H9 (cell line): ENCODE measurements at regions not wholly inside any gene's neighbourhood (a gene's known extent, or its start where the extent isn't known, plus 50 kb on each side); places are given as distances from the start of the nearest gene placed in this dataset.

Experiments used
- DNase-seq: peaks from one replicate; pipeline ENCODE4 v3.0.0-alpha.2; 2017
- H2AFZ ChIP-seq: one replicate; pipeline ENCODE4 v1.6.1; 2013; ENCODE audit warnings: mild to moderate bottlenecking, low read length, control low read depth, moderate library complexity
- H2AK5ac ChIP-seq: 2 replicates; pipeline ENCODE4 v1.6.1; 2013; ENCODE audit warnings: low read length, control low read depth, mixed read lengths; ENCODE audit not compliant: insufficient read length
- H2BK120ac ChIP-seq: one replicate; pipeline ENCODE4 v1.6.1; 2013; ENCODE audit warnings: low read depth, mild to moderate bottlenecking, low read length, control low read depth, inconsistent platforms; ENCODE audit not compliant: poor library complexity, severe bottlenecking
- H2BK12ac ChIP-seq: 2 replicates; pipeline ENCODE4 v1.6.1; 2013; ENCODE audit warnings: low read length, control low read depth, mixed read lengths, low read depth; ENCODE audit not compliant: insufficient read length
- H2BK15ac ChIP-seq: 2 replicates; pipeline ENCODE4 v1.6.1; 2013; ENCODE audit warnings: low read depth, low read length, control low read depth
- H2BK20ac ChIP-seq: one replicate; pipeline ENCODE4 v1.6.1; 2013; ENCODE audit warnings: low read depth, mild to moderate bottlenecking, low read length, control low read depth, inconsistent platforms; ENCODE audit not compliant: poor library complexity, severe bottlenecking
- H2BK5ac ChIP-seq: 2 replicates; pipeline ENCODE4 v1.6.1; 2013; ENCODE audit warnings: low read length, control low read depth, mixed read lengths; ENCODE audit not compliant: insufficient read length
- H3K14ac ChIP-seq: 2 replicates; pipeline ENCODE4 v1.6.1; 2013; ENCODE audit warnings: low read length, control low read depth; ENCODE audit not compliant: insufficient read depth
- H3K18ac ChIP-seq: 2 replicates; pipeline ENCODE4 v1.6.1; 2013; ENCODE audit warnings: low read depth, mild to moderate bottlenecking, mixed read lengths, low read length, control low read depth; ENCODE audit not compliant: insufficient read length
- H3K23ac ChIP-seq: 2 replicates; pipeline ENCODE4 v1.6.1; 2013; ENCODE audit warnings: low read length, control low read depth, mixed read lengths, low read depth; ENCODE audit not compliant: insufficient read length
- H3K23me2 ChIP-seq: 2 replicates; pipeline ENCODE4 v1.6.1; 2013; ENCODE audit warnings: low read depth, mild to moderate bottlenecking, mixed read lengths, low read length, control low read depth; ENCODE audit not compliant: insufficient read length, poor library complexity, severe bottlenecking
- H3K27ac ChIP-seq: 2 replicates; pipeline ENCODE4 v1.5.1; 2013; ENCODE audit warnings: low read length, control low read depth, mixed read lengths, low read depth; ENCODE audit not compliant: insufficient read length
- H3K27me3 ChIP-seq: 2 replicates; pipeline ENCODE4 v1.6.1; 2013; ENCODE audit warnings: low read length, control low read depth, inconsistent platforms; ENCODE audit not compliant: insufficient read depth
- H3K4ac ChIP-seq: 2 replicates; pipeline ENCODE4 v1.6.1; 2013; ENCODE audit warnings: low read depth, mild to moderate bottlenecking, control low read depth, inconsistent platforms, low read length, moderate library complexity
- H3K4me1 ChIP-seq: 2 replicates; pipeline ENCODE4 v1.6.1; 2013; ENCODE audit warnings: low read length, control low read depth, inconsistent platforms; ENCODE audit not compliant: insufficient read depth
- H3K4me2 ChIP-seq: 2 replicates; pipeline ENCODE4 v1.6.1; 2013; ENCODE audit warnings: low read length, control low read depth, mixed read lengths; ENCODE audit not compliant: insufficient read length, insufficient read depth
- H3K56ac ChIP-seq: 2 replicates; pipeline ENCODE4 v1.6.1; 2013; ENCODE audit warnings: low read depth, mild to moderate bottlenecking, mixed read lengths, low read length, control low read depth; ENCODE audit not compliant: insufficient read length
- H3K79me1 ChIP-seq: 2 replicates; pipeline ENCODE4 v1.6.1; 2013; ENCODE audit warnings: low read depth, mild to moderate bottlenecking, moderate library complexity, low read length, control low read depth, inconsistent platforms; ENCODE audit not compliant: insufficient read depth, poor library complexity, severe bottlenecking
- H3K79me2 ChIP-seq: 2 replicates; pipeline ENCODE4 v1.6.1; 2013; ENCODE audit warnings: low read length, control low read depth, inconsistent platforms; ENCODE audit not compliant: insufficient read depth
- H3K9ac ChIP-seq: 2 replicates; pipeline ENCODE4 v1.6.1; 2013; ENCODE audit warnings: low read length, control low read depth, mixed read lengths; ENCODE audit not compliant: insufficient read length; ENCODE audit errors: extremely low read depth
- H3K9me3 ChIP-seq: one replicate; pipeline ENCODE4 v1.6.1; 2013; ENCODE audit warnings: low read depth, low read length, inconsistent platforms; ENCODE audit not compliant: control insufficient read depth
- H3T11ph ChIP-seq: one replicate; pipeline ENCODE4 v1.6.1; 2013; ENCODE audit warnings: mild to moderate bottlenecking, low read length, control low read depth, inconsistent platforms
- H4K20me1 ChIP-seq: one replicate; pipeline ENCODE4 v1.6.1; 2013; ENCODE audit not compliant: control insufficient read depth, insufficient read length, insufficient read depth
- H4K5ac ChIP-seq: 2 replicates; pipeline ENCODE4 v1.6.1; 2013; ENCODE audit warnings: low read depth, mild to moderate bottlenecking, mixed read lengths, low read length, control low read depth; ENCODE audit not compliant: insufficient read length
- H4K8ac ChIP-seq: replicated peaks from 2 replicates; pipeline ENCODE4 v1.6.1; 2013; ENCODE audit warnings: low read length, control low read depth, mixed read lengths, low read depth; ENCODE audit not compliant: insufficient read length
- H4K91ac ChIP-seq: 2 replicates; pipeline ENCODE4 v1.6.1; 2013; ENCODE audit warnings: low read depth, mild to moderate bottlenecking, moderate library complexity, mixed read lengths, low read length, control low read depth; ENCODE audit not compliant: insufficient read length
- H3K27ac Mint-ChIP-seq, 3 experiments: 2 replicates in 2 of 3; 3 replicates in 1 of 3; pipeline ENCODE4 v1.8.0; 2020 to 2021; ENCODE audit warnings: mixed read lengths in 3 of 3, mild to moderate bottlenecking in 1 of 3, moderate library complexity in 1 of 3
- H3K27me3 Mint-ChIP-seq: 2 replicates; pipeline ENCODE4 v1.8.0; 2021; ENCODE audit warnings: low read depth, mild to moderate bottlenecking, moderate library complexity, mixed read lengths
- H3K36me3 Mint-ChIP-seq, 3 experiments: 2 replicates in 2 of 3; 3 replicates in 1 of 3; pipeline ENCODE4 v1.8.0; 2020 to 2021; ENCODE audit warnings: low read depth in 3 of 3, mixed read lengths in 3 of 3; ENCODE audit not compliant: insufficient read depth in 1 of 3
- H3K4me1 Mint-ChIP-seq, 2 experiments: 2 replicates each; pipeline ENCODE4 v1.8.0; 2020; ENCODE audit warnings: mixed read lengths in 2 of 2
- H3K4me3 Mint-ChIP-seq, 2 experiments: 2 replicates in 1 of 2; 3 replicates in 1 of 2; pipeline ENCODE4 v1.8.0; 2020 to 2021; ENCODE audit warnings: mild to moderate bottlenecking in 2 of 2, mixed read lengths in 2 of 2, moderate library complexity in 1 of 2
- H3K9me3 Mint-ChIP-seq, 2 experiments: 2 replicates in 1 of 2; 3 replicates in 1 of 2; pipeline ENCODE4 v1.8.0; 2020; ENCODE audit warnings: mild to moderate bottlenecking in 2 of 2, mixed read lengths in 2 of 2, moderate library complexity in 1 of 2
- TF ChIP-seq, protein P1 (sequence below): fragments of 200-600 bp; sonication (generic); conservative IDR thresholded peaks from 3 replicates; pipeline ENCODE4 v1.8.0; 2021; ENCODE audit warnings: antibody characterized with exemption, mild to moderate bottlenecking

DNA sequence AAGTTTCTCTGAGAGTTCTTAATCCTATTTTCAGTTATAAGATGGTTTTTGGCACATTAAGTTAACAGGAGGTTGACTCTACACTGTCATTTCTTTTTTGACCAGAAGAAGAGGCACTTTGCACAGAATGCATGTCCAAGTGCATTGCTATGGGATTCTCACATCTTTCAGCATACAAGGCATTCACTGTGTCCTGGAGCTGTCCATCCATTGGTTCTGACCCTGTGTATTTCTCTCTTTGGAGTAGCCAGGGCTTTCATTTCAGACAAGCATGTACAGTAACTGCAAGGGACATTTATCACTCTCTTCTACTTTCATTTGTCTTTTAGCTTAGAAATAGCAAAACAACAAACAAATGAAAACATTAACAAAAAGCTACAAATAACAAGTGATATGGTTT, 275.1 kb upstream of the IMPG1 start:
- no peak for DNase-seq
- Histone ChIP-seq H2BK15ac (no peak overlapping the region), H3K14ac (no peak overlapping the region), H2BK20ac (no peak overlapping the region), H3K18ac (no peak overlapping the region), H3K27ac (no peak overlapping the region), H3K9me3 (no peaks in the 10 kb centered on the region), H4K5ac (no peak overlapping the region), H3K23me2 (no peaks in the 10 kb centered on the region), H3K4ac (no peak overlapping the region), H3K9ac (no peak overlapping the region), H3T11ph (no peak overlapping the region), H4K91ac (no peak overlapping the region), H3K4me2 (no peak overlapping the region), H4K20me1 (no peaks in the 10 kb centered on the region), H2BK5ac (no peak overlapping the region), H2AK5ac (no peak overlapping the region), H3K79me2 (no peaks in the 10 kb centered on the region), H4K8ac (no peak overlapping the region), H2AFZ (no peak overlapping the region), H3K79me1 (no peaks in the 10 kb centered on the region), H3K4me1 (no peaks in the 10 kb centered on the region), H3K27me3 (no peaks in the 10 kb centered on the region), H3K23ac (no peak overlapping the region), H2BK12ac (no peak overlapping the region), H2BK120ac (no peak overlapping the region), H3K56ac (no peak overlapping the region)
- Mint-ChIP-seq H3K27ac (no peak overlapping the region), H3K27me3 (no peaks in the 10 kb centered on the region), H3K36me3 (no peaks in the 10 kb centered on the region; a peak in 1 of 7 replicates), H3K4me3 (no peak overlapping the region), H3K4me1 (no peaks in the 10 kb centered on the region), H3K9me3 (no peaks in the 10 kb centered on the region)
- TF ChIP-seq, protein P1, sequence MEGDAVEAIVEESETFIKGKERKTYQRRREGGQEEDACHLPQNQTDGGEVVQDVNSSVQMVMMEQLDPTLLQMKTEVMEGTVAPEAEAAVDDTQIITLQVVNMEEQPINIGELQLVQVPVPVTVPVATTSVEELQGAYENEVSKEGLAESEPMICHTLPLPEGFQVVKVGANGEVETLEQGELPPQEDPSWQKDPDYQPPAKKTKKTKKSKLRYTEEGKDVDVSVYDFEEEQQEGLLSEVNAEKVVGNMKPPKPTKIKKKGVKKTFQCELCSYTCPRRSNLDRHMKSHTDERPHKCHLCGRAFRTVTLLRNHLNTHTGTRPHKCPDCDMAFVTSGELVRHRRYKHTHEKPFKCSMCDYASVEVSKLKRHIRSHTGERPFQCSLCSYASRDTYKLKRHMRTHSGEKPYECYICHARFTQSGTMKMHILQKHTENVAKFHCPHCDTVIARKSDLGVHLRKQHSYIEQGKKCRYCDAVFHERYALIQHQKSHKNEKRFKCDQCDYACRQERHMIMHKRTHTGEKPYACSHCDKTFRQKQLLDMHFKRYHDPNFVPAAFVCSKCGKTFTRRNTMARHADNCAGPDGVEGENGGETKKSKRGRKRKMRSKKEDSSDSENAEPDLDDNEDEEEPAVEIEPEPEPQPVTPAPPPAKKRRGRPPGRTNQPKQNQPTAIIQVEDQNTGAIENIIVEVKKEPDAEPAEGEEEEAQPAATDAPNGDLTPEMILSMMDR: no peak
